SKM-1 (cell line): ENCODE measurements at regions not wholly inside any gene's neighbourhood (a gene's known extent, or its start where the extent isn't known, plus 50 kb on each side); places are given as distances from the start of the nearest gene placed in this dataset.

Experiments used
- DNase-seq: peaks from one replicate; lab custom pipeline; 2025; ENCODE audit not compliant: unreplicated experiment; lab: John Stamatoyannopoulos, UW

- DNase-seq = no peak
These were observed 926.6 kb upstream of the AUTS2 start for GRCh38 chr7:68671671-68672070.

GRCh38 chr7:68674826-68675225 lies 923.4 kb upstream of the AUTS2 start:
- no peak for DNase-seq

GRCh38 chr7:68676813-68677535 lies 921.3 kb upstream of the AUTS2 start:
- DNase-seq = no peak

GRCh38 chr7:68678196-68678595 lies 920.1 kb upstream of the AUTS2 start:
- no peak for DNase-seq

DNA sequence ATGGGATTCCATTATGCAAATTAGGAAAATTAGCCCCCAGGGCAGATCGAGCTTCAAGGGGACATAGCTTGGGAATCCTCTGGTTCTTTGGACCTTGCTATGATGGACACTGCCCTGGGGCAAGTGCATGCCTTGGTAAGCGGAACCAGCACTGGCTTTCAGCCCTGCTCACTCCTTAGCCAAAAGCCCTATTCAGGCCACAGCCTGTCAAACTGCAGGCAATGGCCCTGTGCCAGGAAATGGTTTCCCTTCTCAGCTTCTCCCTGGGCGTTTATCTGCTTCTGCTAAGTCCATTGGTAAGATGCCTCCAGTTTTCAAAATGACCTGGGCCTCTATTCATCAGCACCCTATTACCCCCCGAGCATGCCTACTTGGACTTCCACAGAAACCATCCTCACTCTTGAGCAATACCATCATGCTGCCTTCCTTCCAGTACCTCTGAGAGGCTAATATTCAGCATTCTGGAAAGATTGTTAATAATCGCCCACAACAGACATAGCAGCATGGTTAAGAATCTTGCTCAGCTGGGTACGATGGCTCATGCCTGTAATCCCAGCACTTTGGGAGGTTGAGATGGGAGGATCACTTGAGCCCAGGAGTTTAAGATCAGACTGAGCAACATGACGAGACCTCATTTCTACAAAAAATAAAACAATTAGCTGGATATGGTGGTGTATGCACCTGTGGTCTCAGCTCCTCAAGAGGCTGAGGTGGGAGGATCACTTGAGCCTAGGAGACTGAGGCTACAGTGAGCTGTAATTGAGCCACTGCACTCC lies 918.6 kb upstream of the AUTS2 start:
- no peak for DNase-seq

GRCh38 chr7:68680235-68680872 lies 917.9 kb upstream of the AUTS2 start:
- no peak for DNase-seq

DNA sequence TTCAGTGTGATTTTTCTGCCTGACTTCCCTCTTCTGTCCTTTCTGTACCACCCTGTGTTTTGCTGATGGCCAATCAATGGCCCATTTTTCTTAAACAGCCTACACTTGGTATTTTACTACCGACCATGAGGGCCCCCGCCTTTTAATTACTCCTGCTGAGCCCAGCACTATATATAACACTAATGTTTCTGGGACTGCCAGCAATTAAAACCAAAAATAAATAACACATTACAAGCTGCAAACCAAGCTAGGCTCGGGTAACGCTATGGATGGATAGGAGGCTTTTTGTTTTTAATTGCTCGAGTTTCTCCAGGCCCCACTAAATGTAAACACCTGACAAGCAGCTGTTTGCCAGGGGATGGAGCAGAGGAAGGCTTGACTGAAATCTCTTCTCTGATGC lies 915.4 kb upstream of the AUTS2 start:
- no peak for DNase-seq

GRCh38 chr7:68684246-68684839 lies 913.9 kb upstream of the AUTS2 start:
- no peak for DNase-seq

- DNase-seq = no peak
These were observed 913.3 kb upstream of the AUTS2 start for GRCh38 chr7:68684996-68685395.

DNA sequence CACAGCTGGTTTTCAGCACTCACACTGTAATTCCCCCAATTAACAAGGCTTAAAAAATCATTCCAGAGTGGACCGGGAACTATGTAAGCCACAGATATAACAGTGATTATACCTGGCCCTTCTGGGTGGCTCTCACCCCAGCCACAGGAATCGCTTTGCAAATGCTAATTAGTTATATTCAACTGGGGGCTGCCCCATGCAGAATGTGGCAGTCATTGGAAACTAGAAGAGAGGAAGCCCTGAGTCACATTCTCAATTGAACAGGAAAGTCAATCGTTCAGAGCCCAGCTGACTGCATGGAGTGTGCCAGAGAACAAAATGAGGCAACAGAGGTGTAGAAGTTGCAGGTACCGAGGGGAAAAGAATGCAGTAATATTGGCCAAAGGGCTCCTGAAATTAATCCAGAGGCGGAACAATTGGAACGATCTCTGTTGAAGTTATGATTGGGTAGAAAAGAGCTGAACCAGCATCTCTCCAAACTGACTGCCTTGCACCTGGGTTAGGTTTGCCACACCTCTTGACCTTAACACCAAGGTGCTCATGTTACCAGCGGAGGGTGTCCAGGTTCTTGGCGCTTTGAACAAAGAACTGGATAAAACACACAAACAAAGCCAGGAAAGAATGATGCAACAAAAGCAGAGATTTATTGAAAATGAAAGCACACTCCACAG lies 909.7 kb upstream of the AUTS2 start:
- DNase-seq = no peak

- DNase-seq = no peak
These were observed 909.2 kb upstream of the AUTS2 start for GRCh38 chr7:68689087-68689433.

GRCh38 chr7:68691261-68692216 lies 906.7 kb upstream of the AUTS2 start:
- DNase-seq = no peak

GRCh38 chr7:68692511-68692910 lies 905.8 kb upstream of the AUTS2 start:
- no peak for DNase-seq

- no peak for DNase-seq
These were observed 903.6 kb upstream of the AUTS2 start for GRCh38 chr7:68694656-68695055.

DNA sequence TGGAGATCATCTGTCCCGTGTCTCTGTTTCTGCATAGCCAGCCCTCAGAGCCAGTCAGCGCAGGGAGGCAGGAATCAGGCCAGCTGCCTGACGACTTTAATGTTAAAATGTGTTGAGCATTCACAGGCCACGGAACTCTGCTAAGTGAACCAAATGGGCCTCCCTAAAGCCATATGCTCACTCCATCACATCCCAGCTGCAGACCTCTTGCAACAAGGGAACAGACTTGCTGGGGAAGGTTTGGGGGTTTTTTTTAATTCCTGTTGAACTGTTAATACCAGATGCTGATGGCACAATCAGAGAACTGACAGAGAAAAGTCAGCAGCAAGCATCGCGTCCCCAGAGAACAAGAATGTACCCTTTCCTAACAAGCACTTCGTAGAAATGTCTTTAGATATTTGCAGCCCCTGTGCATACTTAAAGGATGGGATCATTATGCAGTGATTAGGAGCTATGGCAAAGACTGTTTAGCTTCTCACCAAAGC lies 900.4 kb upstream of the AUTS2 start:
- DNase-seq = no peak

GRCh38 chr7:68699090-68699711 lies 899.1 kb upstream of the AUTS2 start:
- no peak for DNase-seq

- DNase-seq = no peak
These were observed 897.9 kb upstream of the AUTS2 start for GRCh38 chr7:68700414-68700813.

DNA sequence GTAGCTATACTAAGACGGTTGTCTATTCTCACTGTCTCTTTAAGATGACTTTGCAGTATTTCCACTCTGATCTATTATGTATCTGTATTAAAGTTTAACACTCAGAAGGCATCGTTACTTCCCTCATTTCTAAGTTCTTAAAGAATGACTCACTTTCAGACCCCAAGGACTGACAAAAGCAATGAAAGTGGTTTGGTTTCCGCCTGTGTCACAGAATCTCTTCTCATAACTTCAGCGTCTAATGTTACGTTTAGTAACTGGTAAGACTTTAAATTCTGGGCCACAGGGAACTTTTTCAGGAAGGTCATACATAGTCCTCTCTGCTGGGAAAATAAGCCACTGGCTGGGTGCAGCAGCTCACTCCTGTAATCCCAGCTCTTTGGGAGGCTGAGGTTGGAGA lies 892.0 kb upstream of the AUTS2 start:
- no peak for DNase-seq

DNA sequence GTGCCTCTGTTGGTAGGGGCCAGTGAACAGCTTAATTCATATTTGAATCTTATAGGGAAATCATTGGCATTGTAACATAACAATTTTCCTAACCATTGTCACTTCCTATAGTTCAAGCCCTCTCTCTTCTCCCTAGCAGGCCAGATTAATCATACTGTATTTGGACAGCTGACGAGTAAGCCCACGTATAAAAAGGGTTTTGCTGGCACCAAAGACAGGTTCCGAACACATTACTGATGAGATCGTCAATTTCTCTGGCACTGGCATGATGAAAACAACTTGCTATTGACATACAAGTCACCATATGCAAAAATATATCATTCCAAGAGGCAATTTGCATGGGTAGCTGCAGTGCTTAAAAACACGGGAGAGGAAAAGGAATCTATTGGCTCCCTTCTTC lies 891.1 kb upstream of the AUTS2 start:
- no peak for DNase-seq

DNA sequence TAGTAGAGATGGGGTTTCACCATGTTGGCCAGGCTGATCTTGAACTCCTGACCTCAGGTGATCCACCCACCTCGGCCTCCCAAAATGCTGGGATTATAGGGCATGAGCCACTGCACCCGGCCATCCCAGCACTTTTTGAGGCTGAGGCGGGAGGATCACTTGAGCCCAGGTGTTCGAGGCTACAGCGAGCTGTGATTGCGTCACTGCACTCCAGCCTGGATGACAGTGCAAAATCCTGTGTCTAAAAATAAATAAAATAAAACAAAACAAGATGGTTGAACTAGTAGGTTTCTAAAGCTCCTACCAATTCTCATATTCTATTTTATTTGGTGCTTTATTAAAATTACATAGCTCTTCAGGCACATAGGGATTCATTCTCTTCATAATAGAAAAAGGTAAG lies 890.3 kb upstream of the AUTS2 start:
- no peak for DNase-seq
